Right cardiac atrium (tissue), 5 donors: ENCODE measurements at regions not wholly inside any gene's neighbourhood (a gene's known extent, or its start where the extent isn't known, plus 50 kb on each side); places are given as distances from the start of the nearest gene placed in this dataset.
"Not testable (repeated sequence)": the region's sequence is repeated elsewhere in the genome, so short reads cannot be mapped to it uniquely, and the experiment has no call there.

ENCODE experiments used
- ATAC-seq, 2 donors: fragments of 200-7000 bp; cut with Tn5 transposase; one replicate each; pipeline versions ENCODE4 v1.8.0 to v1.9.1; 2020; ENCODE audit warnings: moderate library complexity in 2 of 2, mild to moderate bottlenecking in 1 of 2
- DNase-seq, 3 donors: peaks; one replicate each; pipeline ENCODE4 v3.0.0-alpha.2; 2020
- H3K27ac ChIP-seq: one replicate; pipeline ENCODE4 v1.5.1; 2013; ENCODE audit warnings: mild to moderate bottlenecking, low read length, control low read depth, moderate library complexity
- H3K27me3 ChIP-seq: one replicate; pipeline ENCODE4 v1.6.1; 2013; ENCODE audit not compliant: control insufficient read depth, insufficient read depth
- H3K4me1 ChIP-seq: one replicate; pipeline ENCODE4 v1.6.1; 2013; ENCODE audit warnings: low read length; ENCODE audit not compliant: control insufficient read depth, insufficient read depth
- H3K4me3 ChIP-seq: one replicate; pipeline ENCODE4 v1.5.1; 2013; ENCODE audit warnings: low read length, control low read depth
- H3K9me3 ChIP-seq: one replicate; pipeline ENCODE4 v1.6.1; 2013; ENCODE audit warnings: low read length; ENCODE audit not compliant: control insufficient read depth
- WGBS: extraction: QIAGEN DNeasy Blood & Tissue Kit; methylation state at CpG from one replicate; pipeline ENCODE4 v1.1.7; 2013; 5-methylcytosine and 5-hydroxymethylcytosine counted together
- intact Hi-C, 4 donors: fragments of 100-400 bp; cut with DNase I; formaldehyde crosslinking; loops; one replicate each; pipeline versions ENCODE4 v1.11.0 to v1.14.0; 2022 to 2023
- donor health status: healthy with polysubstance abuse.
- donor health status: DM: no; HTN: yes; CAD: no.
- donor health status: DM: no; HTN: no; CAD: no.
- donor health status: DM: no; HTN: yes; CAD: no; lungs with severe emphysema.
- donor health status: DM: yes; HTN: yes; CAD: no.

GRCh38 chr3:187888701-187889100 lies 143.4 kb upstream of the BCL6 start:
- DNase-seq: no peak
- H3K27me3 ChIP-seq: no peaks in the 10 kb centered on the region
- no peaks in the 10 kb centered on the region for H3K9me3 ChIP-seq
- H3K27ac ChIP-seq: no peak overlapping the region
- 69% methylated on average over 1 of the region's 1 CpG for WGBS
- ATAC-seq: no peak
- intact Hi-C loops: no loop called here
- H3K4me1 ChIP-seq: peaks cover 5% of the 10 kb centered on the region
- H3K4me3 ChIP-seq: no peak overlapping the region

- no peak overlapping the region for H3K27ac ChIP-seq
- 54% methylated on average over 4 of the region's 4 CpGs for WGBS
Observed at GRCh38 chr3:187889106-187889505, 143.8 kb upstream of the BCL6 start.

GRCh38 chr3:187889601-187890404 lies 144.5 kb upstream of the BCL6 start:
- 87% methylated on average over 19 of the region's 20 CpGs for WGBS
- Histone ChIP-seq H3K27me3 (no peaks in the 10 kb centered on the region), H3K4me1 (peaks cover 5% of the 10 kb centered on the region), H3K9me3 (no peaks in the 10 kb centered on the region), H3K4me3 (no peak overlapping the region), H3K27ac (no peak overlapping the region)
- intact Hi-C loops: no loop called here
- ATAC-seq (peak; percentile 57 to 61), DNase-seq (no peak)

More at GRCh38 chr3:187889106-187889505, 143.8 kb upstream of the BCL6 start:
- Histone ChIP-seq H3K4me1 (peaks cover 5% of the 10 kb centered on the region), H3K9me3 (no peaks in the 10 kb centered on the region), H3K27me3 (no peaks in the 10 kb centered on the region), H3K4me3 (no peak overlapping the region)
- no peak for ATAC-seq
- intact Hi-C loops: no loop called here
- no peak for DNase-seq

GRCh38 chr3:187890405-187890752 lies 145.1 kb upstream of the BCL6 start:
- intact Hi-C loops, H3K27me3 ChIP-seq, ATAC-seq, H3K4me1 ChIP-seq, H3K27ac ChIP-seq, H3K9me3 ChIP-seq, DNase-seq, H3K4me3 ChIP-seq: not testable (repeated sequence)
- 84% methylated on average over 15 of the region's 15 CpGs for WGBS

DNA sequence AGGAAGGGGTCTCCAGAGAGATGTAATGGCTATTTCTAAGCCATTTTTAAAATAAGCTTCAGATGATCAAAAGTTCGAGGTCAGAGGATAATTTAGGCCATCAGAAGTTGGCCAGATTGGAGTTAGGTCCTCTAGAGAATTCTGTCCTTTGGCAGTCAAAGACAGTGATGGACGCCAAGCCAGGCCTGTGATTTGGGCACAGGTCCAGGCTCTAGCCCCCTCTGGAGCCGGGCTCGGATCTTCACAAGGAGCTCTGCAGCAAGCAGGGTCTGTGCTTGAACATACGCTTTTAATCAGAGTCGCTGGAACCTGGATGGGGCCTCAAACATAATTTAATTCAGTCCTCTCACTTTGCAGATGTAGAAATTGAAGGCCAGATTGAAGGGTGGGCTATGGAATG lies 151.4 kb upstream of the BCL6 start:
- no peak overlapping the region for H3K4me3 ChIP-seq
- WGBS: 31% methylated on average over 6 of the region's 6 CpGs
- H3K27me3 ChIP-seq: no peaks in the 10 kb centered on the region
- H3K4me1 ChIP-seq: peaks cover 5% of the 10 kb centered on the region
- intact Hi-C loops: no loop called here
- DNase-seq (peak; percentile 29 to 69 (median 65)), ATAC-seq (peak; percentile 36 to 40)
- no peaks in the 10 kb centered on the region for H3K9me3 ChIP-seq
- no peak overlapping the region for H3K27ac ChIP-seq

- intact Hi-C loops: no loop called here
- Histone ChIP-seq H3K4me1 (peaks cover 5% of the 10 kb centered on the region), H3K27me3 (no peaks in the 10 kb centered on the region), H3K27ac (no peak overlapping the region), H3K9me3 (no peaks in the 10 kb centered on the region), H3K4me3 (no peak overlapping the region)
- WGBS: 58% methylated on average over 4 of the region's 4 CpGs
- ATAC-seq: no peak
- DNase-seq: no peak
Observed at GRCh38 chr3:187899246-187899645, 154.0 kb upstream of the BCL6 start.

DNA sequence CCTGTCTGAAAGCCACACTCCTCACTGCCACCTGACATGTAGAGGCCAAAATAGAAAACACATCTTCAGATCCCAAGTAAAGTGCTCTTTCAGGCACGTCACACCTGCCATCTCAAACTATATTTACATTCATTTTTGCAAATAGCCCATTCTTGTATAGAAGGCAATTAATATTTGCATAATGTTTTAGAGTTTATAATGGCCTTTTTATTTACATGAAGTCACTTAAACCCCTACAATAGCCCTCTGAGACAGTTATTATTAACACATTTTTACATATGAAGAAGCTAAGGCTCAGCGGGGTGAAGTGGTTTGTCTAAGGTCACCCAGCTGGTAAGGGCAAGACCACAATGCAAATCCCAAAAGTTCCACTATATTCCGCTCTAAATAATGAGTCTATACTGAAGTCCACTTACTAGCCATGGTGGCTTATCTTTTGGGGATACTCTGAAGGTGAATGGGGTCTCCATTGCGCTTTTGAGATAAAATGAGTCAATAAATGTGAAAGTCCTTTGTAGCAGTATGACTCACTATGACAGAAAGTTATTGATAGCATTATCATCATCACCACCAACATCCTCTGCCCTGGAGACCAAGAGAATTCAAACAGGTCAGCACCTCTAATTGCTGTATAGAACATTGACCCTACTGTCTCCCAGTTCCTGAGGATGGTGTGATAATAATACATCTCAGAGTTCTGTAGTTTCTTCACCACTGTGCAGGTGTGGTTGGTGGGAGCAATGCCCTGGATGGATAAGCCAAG lies 155.9 kb upstream of the BCL6 start:
- intact Hi-C loops: no loop called here
- ATAC-seq: no peak
- WGBS: 87% methylated on average over 4 of the region's 4 CpGs

DNA sequence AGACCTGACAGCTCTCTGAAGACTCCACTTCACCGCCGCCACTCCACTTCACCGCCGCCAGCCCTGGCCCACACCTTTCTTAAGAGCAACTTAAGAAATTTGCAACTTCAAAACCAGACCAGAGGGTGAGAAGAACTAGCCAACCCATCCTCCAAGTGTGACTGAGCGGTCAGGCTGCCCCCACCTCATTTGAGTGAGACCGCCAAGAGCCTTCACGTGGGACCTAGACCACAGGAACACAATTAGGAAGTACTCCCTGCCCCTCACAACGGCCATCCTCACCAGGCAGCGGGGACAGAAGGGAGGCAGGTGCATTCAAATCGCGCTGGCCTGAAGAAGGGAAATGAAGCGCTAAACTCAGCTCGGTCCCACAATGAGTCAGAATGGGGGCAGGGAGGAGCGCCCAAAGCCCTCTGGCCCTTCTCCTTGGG lies 156.8 kb upstream of the BCL6 start:
- no peaks in the 10 kb centered on the region for H3K4me1 ChIP-seq
- intact Hi-C loops: no loop called here
- no peak for DNase-seq
- 86% methylated on average over 14 of the region's 14 CpGs for WGBS
- no peaks in the 10 kb centered on the region for H3K9me3 ChIP-seq
- ATAC-seq: no peak
- H3K27me3 ChIP-seq: no peaks in the 10 kb centered on the region
- H3K4me3 ChIP-seq: no peak overlapping the region
- H3K27ac ChIP-seq: no peak overlapping the region

More for the DNA sequence above, 155.9 kb upstream of the BCL6 start:
- no peak for DNase-seq
- H3K9me3 ChIP-seq: no peaks in the 10 kb centered on the region
- no peak overlapping the region for H3K4me3 ChIP-seq
- H3K27ac ChIP-seq: no peak overlapping the region
- peaks cover 5% of the 10 kb centered on the region for H3K4me1 ChIP-seq
- no peaks in the 10 kb centered on the region for H3K27me3 ChIP-seq

DNA sequence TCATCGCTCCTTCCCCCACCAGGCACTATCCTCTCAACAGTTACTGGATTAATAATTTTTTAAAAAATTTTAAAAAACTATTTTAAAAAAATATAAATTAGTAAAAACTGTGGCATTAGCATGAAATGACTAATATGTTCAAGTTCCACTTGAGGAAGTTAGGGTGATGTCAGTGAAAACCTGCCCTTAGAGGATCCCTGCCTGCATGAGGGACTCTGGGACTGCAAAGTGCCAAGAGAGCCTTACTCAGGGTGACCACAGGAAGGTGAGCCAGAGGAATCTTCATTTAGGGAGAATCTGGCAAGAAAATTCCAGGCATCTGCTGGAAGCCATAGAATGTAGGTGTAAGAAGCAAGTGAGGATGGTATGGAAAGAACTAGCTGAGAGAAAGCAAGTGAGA lies 157.7 kb upstream of the BCL6 start:
- H3K27ac ChIP-seq: no peak overlapping the region
- no peak overlapping the region for H3K4me3 ChIP-seq
- H3K27me3 ChIP-seq: no peaks in the 10 kb centered on the region
- ATAC-seq (no peak), DNase-seq (no peak)
- no peaks in the 10 kb centered on the region for H3K4me1 ChIP-seq
- intact Hi-C loops: no loop called here
- WGBS: 98% methylated on average over 1 of the region's 1 CpG
- H3K9me3 ChIP-seq: no peaks in the 10 kb centered on the region

- Histone ChIP-seq H3K27ac (no peak overlapping the region), H3K4me1 (no peaks in the 10 kb centered on the region), H3K9me3 (no peaks in the 10 kb centered on the region), H3K4me3 (no peak overlapping the region), H3K27me3 (no peaks in the 10 kb centered on the region)
- WGBS: 92% methylated on average over 4 of the region's 4 CpGs
- ATAC-seq (no peak), DNase-seq (no peak)
- intact Hi-C loops: no loop called here
Observed at GRCh38 chr3:187903697-187904096, 158.4 kb upstream of the BCL6 start.

GRCh38 chr3:187906416-187906815 lies 161.1 kb upstream of the BCL6 start:
- Histone ChIP-seq H3K9me3 (no peaks in the 10 kb centered on the region), H3K27ac (no peak overlapping the region), H3K4me3 (no peak overlapping the region), H3K27me3 (no peaks in the 10 kb centered on the region), H3K4me1 (no peaks in the 10 kb centered on the region)
- no peak for DNase-seq
- intact Hi-C loops: no loop called here
- peak in 1 of 2 donors; percentile 61 for ATAC-seq
- WGBS: 62% methylated on average over 5 of the region's 5 CpGs
